Stimulated activated CD8-positive, alpha-beta memory T cell treated with anti-CD3 and anti-CD28 coated beads, Interleukin-7, amount 100 ng/mL, for 4 hours (primary cell): ENCODE measurements at regions not wholly inside any gene's neighbourhood (a gene's known extent, or its start where the extent isn't known, plus 50 kb on each side); places are given as distances from the start of the nearest gene placed in this dataset.
"Not testable (repeated sequence)": the region's sequence is repeated elsewhere in the genome, so short reads cannot be mapped to it uniquely, and the experiment has no call there.

Experiments used
- DNase-seq, 2 donors: peaks; one replicate each; pipeline ENCODE4 v3.0.0-alpha.2; 2020; ENCODE audit warnings: low read depth in 2 of 2

- no peak for DNase-seq
Observed at GRCh38 chr6:21847711-21848480, 254.3 kb downstream of the SOX4 start.

GRCh38 chr6:21850691-21851090, 257.1 kb downstream of the SOX4 start:
- DNase-seq, result no peak

- DNase-seq, result no peak
Observed at GRCh38 chr6:21855811-21856455, 262.4 kb downstream of the SOX4 start.

- DNase-seq, result no peak
Observed at GRCh38 chr6:21856456-21856825, 262.9 kb downstream of the SOX4 start.

GRCh38 chr6:21856844-21857243, 263.3 kb downstream of the SOX4 start:
- DNase-seq, result no peak

GRCh38 chr6:21858076-21858475, 264.5 kb downstream of the SOX4 start:
- no peak for DNase-seq

- DNase-seq, result no peak
Observed at GRCh38 chr6:21859193-21859735, 265.7 kb downstream of the SOX4 start.

GRCh38 chr6:21861942-21862341, 268.4 kb downstream of the SOX4 start:
- no peak for DNase-seq

- DNase-seq, result no peak
Observed at GRCh38 chr6:21864206-21864605, 270.7 kb downstream of the SOX4 start.

GRCh38 chr6:21868226-21868625, 274.7 kb downstream of the SOX4 start:
- no peak for DNase-seq

- DNase-seq, result no peak
Observed at GRCh38 chr6:21869085-21869771, 275.7 kb downstream of the SOX4 start.

- no peak for DNase-seq
Observed at GRCh38 chr6:21870076-21870730, 276.7 kb downstream of the SOX4 start.

- no peak for DNase-seq
Observed at GRCh38 chr6:21871831-21872230, 278.3 kb downstream of the SOX4 start.

GRCh38 chr6:21872749-21873148, 279.2 kb downstream of the SOX4 start:
- DNase-seq, result no peak

GRCh38 chr6:21873562-21873961, 280.0 kb downstream of the SOX4 start:
- no peak for DNase-seq

GRCh38 chr6:21874372-21874771, 280.8 kb downstream of the SOX4 start:
- DNase-seq, result no peak

- not testable (repeated sequence) for DNase-seq
Observed at GRCh38 chr6:21877037-21877436, 283.5 kb downstream of the SOX4 start.

GRCh38 chr6:21880249-21880648, 286.7 kb downstream of the SOX4 start:
- DNase-seq, result not testable (repeated sequence)

GRCh38 chr6:21881969-21882465, 288.5 kb downstream of the SOX4 start:
- no peak for DNase-seq

GRCh38 chr6:21883595-21884328, 290.2 kb downstream of the SOX4 start:
- DNase-seq, result no peak

- DNase-seq, result no peak
Observed at GRCh38 chr6:21885111-21885510, 291.6 kb downstream of the SOX4 start.
